ENCODE measurements at regions not wholly inside any gene's neighbourhood (a gene's known extent, or its start where the extent isn't known, plus 50 kb on each side); places are given as distances from the start of the nearest gene placed in this dataset.

- TF ChIP-seq TCF12 (IDR thresholded peaks at IDR 0.05) (no peak), JUND (IDR thresholded peaks at IDR 0.05) (no peak), USF1 (IDR thresholded peaks at IDR 0.05; ENCODE audit: borderline replicate concordance, low read depth) (no peak), NRF1 (IDR thresholded peaks at IDR 0.05; ENCODE audit: low read depth, low read length) (no peak), YY1 (IDR thresholded peaks at IDR 0.05; ENCODE audit: low read depth) (no peak), EZH2phosphoT487 (IDR thresholded peaks at IDR 0.05; ENCODE audit: borderline replicate concordance, low read depth) (no peak), IRF3 (IDR thresholded peaks at IDR 0.05; ENCODE audit: low read depth, low read length) (no peak), CTCF (IDR thresholded peaks at IDR 0.05) (no peak)
Observed at GRCh38 chrX:39677585-39677977, 420.2 kb downstream of the BCOR start (continued).

GRCh38 chrX:39677978-39678791 lies 419.6 kb downstream of the BCOR start:
- no peak for DNase-seq
- TF ChIP-seq IRF3 (IDR thresholded peaks at IDR 0.05; ENCODE audit: low read depth, low read length): no peak
- TF ChIP-seq TCF12 (IDR thresholded peaks at IDR 0.05): no peak
- TF ChIP-seq RAD21 (IDR thresholded peaks at IDR 0.05; ENCODE audit: low read length): no peak
- TF ChIP-seq RXRA (IDR thresholded peaks at IDR 0.05; ENCODE audit: borderline replicate concordance, low read depth): no peak
- no peak for TF ChIP-seq GABPA (IDR thresholded peaks at IDR 0.05; ENCODE audit: low read depth)
- TF ChIP-seq POLR2AphosphoS5 (IDR thresholded peaks at IDR 0.05; ENCODE audit: low read depth, low read length): no peak
- no peak for TF ChIP-seq FOSL2 (IDR thresholded peaks at IDR 0.05; ENCODE audit: borderline replicate concordance, low read depth)
- TF ChIP-seq JUND (IDR thresholded peaks at IDR 0.05): no peak
- no peak for TF ChIP-seq MAX (IDR thresholded peaks at IDR 0.05; ENCODE audit: low read depth)
- no peak for TF ChIP-seq EZH2phosphoT487 (IDR thresholded peaks at IDR 0.05; ENCODE audit: borderline replicate concordance, low read depth)
- no peak for TF ChIP-seq REST (IDR thresholded peaks at IDR 0.05; ENCODE audit: low read depth, low read length)
- no peak for TF ChIP-seq TEAD4 (IDR thresholded peaks at IDR 0.05; ENCODE audit: borderline replicate concordance, insufficient read depth)
- TF ChIP-seq ELF1 (IDR thresholded peaks at IDR 0.05): no peak
- TF ChIP-seq EP300 (IDR thresholded peaks at IDR 0.05; ENCODE audit: borderline replicate concordance in 1 of 2, low read depth in 1 of 2, low read length in 1 of 2): no peak
- no peaks in the 10 kb centered on the region for H3K36me3 ChIP-seq (replicated peaks in 1 of 2; ENCODE audit: control insufficient read depth in 1 of 2, insufficient read depth in 2 of 2, low read length in 1 of 2)
- ChIA-PET CTCF (no interaction called here), POLR2A (interaction anchor here (1.1 kb wide), 1 partner anchor 11 kb away, joined by 4 read pairs; no protein-coding TSS in a partner anchor)
- no peak overlapping the region for H2AFZ ChIP-seq (ENCODE audit: low read depth)
- no peaks in the 10 kb centered on the region for H4K20me1 ChIP-seq (ENCODE audit: insufficient read depth)
- 54% methylated on average over 15 of the region's 19 CpGs for WGBS (ENCODE audit: low lambda C conversion rate)
- no peak overlapping the region for H3K4me3 ChIP-seq (ENCODE audit: low read depth in 2 of 2, low read length in 1 of 2)
- no peaks in the 10 kb centered on the region for H3F3A ChIP-seq (replicated peaks; ENCODE audit: insufficient read depth)
- no peak overlapping the region for H3K9ac ChIP-seq
- H3K9me2 ChIP-seq: no peaks in the 10 kb centered on the region
- H3K27ac ChIP-seq (ENCODE audit: low read depth in 2 of 2, low read length in 1 of 2): peak overlapping the region in 1 of 2 experiments; percentile 62; a peak in 1 of 4 replicates
- H3K9me3 ChIP-seq: no peaks in the 10 kb centered on the region
- no peaks in the 10 kb centered on the region for H3K79me2 ChIP-seq (ENCODE audit: insufficient read depth)
- peaks cover 0 to 15% of the 10 kb centered on the region in 2 experiments; a peak in 1 of 4 replicates for H3K4me1 ChIP-seq (ENCODE audit: control insufficient read depth in 1 of 2, insufficient read depth in 2 of 2, low read depth in 1 of 2, low read length in 1 of 2)
- H3K4me2 ChIP-seq: no peak overlapping the region
- no peaks in the 10 kb centered on the region; the same call in 1 of the 2 replicates for H3K27me3 ChIP-seq (ENCODE audit: insufficient read depth)
